T1000 (cell line): ENCODE measurements at regions not wholly inside any gene's neighbourhood (a gene's known extent, or its start where the extent isn't known, plus 50 kb on each side); places are given as distances from the start of the nearest gene placed in this dataset.

Experiments
- DNase-seq: peaks from one replicate; lab custom pipeline; 2025; ENCODE audit warnings: mixed read lengths; lab: John Stamatoyannopoulos, UW

- DNase-seq, result no peak
These were observed 232.1 kb downstream of the CPE start for GRCh38 chr4:165610679-165611437.

GRCh38 chr4:165612936-165613335 lies 234.1 kb downstream of the CPE start:
- no peak for DNase-seq

- DNase-seq, result no peak
These were observed 234.8 kb downstream of the CPE start for GRCh38 chr4:165613581-165613980.

- no peak for DNase-seq
These were observed 242.1 kb downstream of the CPE start for GRCh38 chr4:165620913-165621312.

GRCh38 chr4:165621983-165622382 lies 243.2 kb downstream of the CPE start:
- DNase-seq, result no peak

- no peak for DNase-seq
These were observed 246.5 kb downstream of the CPE start for GRCh38 chr4:165625281-165625680.

GRCh38 chr4:165626316-165626715 lies 246.7 kb upstream of the TLL1 start:
- no peak for DNase-seq

- no peak for DNase-seq
These were observed 245.9 kb upstream of the TLL1 start for GRCh38 chr4:165627128-165627527.

GRCh38 chr4:165627548-165627947 lies 245.5 kb upstream of the TLL1 start:
- DNase-seq, result no peak

GRCh38 chr4:165628572-165628971 lies 244.5 kb upstream of the TLL1 start:
- DNase-seq, result no peak

GRCh38 chr4:165630671-165631070 lies 242.4 kb upstream of the TLL1 start:
- DNase-seq, result no peak

- DNase-seq, result no peak
These were observed 241.7 kb upstream of the TLL1 start for GRCh38 chr4:165631208-165631894.

GRCh38 chr4:165631912-165632311 lies 241.1 kb upstream of the TLL1 start:
- no peak for DNase-seq

GRCh38 chr4:165634766-165635165 lies 238.3 kb upstream of the TLL1 start:
- DNase-seq, result no peak

- no peak for DNase-seq
These were observed 237.7 kb upstream of the TLL1 start for GRCh38 chr4:165635381-165635780.

- no peak for DNase-seq
These were observed 237.1 kb upstream of the TLL1 start for GRCh38 chr4:165635951-165636350.

- no peak for DNase-seq
These were observed 221.1 kb upstream of the TLL1 start for GRCh38 chr4:165651901-165652300.

GRCh38 chr4:165654556-165654955 lies 218.5 kb upstream of the TLL1 start:
- no peak for DNase-seq

- DNase-seq, result no peak
These were observed 216.6 kb upstream of the TLL1 start for GRCh38 chr4:165656399-165656798.

- DNase-seq, result no peak
These were observed 216.1 kb upstream of the TLL1 start for GRCh38 chr4:165656829-165657490.

GRCh38 chr4:165662341-165662740 lies 210.7 kb upstream of the TLL1 start:
- no peak for DNase-seq

GRCh38 chr4:165663411-165663810 lies 209.6 kb upstream of the TLL1 start:
- no peak for DNase-seq

- DNase-seq, result no peak
These were observed 206.2 kb upstream of the TLL1 start for GRCh38 chr4:165666836-165667235.
